ENCODE measurements at regions not wholly inside any gene's neighbourhood (a gene's known extent, or its start where the extent isn't known, plus 50 kb on each side); places are given as distances from the start of the nearest gene placed in this dataset.

- TF ChIP-seq ZNF225 (CRISPR knock-in tag; IDR thresholded peaks at IDR 0.05) (no peak), PHF5A (CRISPR knock-in tag; IDR thresholded peaks at IDR 0.05; ENCODE audit: low read depth, unreplicated experiment) (peak; percentile 87), TOE1 (CRISPR knock-in tag; IDR thresholded peaks at IDR 0.05) (no peak), ZNF12 (CRISPR knock-in tag; IDR thresholded peaks at IDR 0.05) (no peak), ZNF431 (CRISPR knock-in tag; IDR thresholded peaks at IDR 0.05; ENCODE audit: borderline replicate concordance, low read depth) (no peak), NCOA5 (CRISPR knock-in tag; IDR thresholded peaks at IDR 0.05) (no peak), BHLHE40 (IDR thresholded peaks at IDR 0.05; ENCODE audit: low read length) (no peak), ZNF614 (CRISPR knock-in tag; IDR thresholded peaks at IDR 0.05; ENCODE audit: borderline replicate concordance) (0 out of 2 replicates have a peak, but pooled peaks have one; percentile 60), ZNF629 (CRISPR knock-in tag; conservative IDR thresholded peaks at IDR 0.05) (no peak), ZNF784 (CRISPR knock-in tag; IDR thresholded peaks at IDR 0.05; ENCODE audit: borderline replicate concordance) (no peak), SAP130 (CRISPR knock-in tag; IDR thresholded peaks at IDR 0.05; ENCODE audit: low read depth) (peak; percentile 78), ESRRA (CRISPR knock-in tag; IDR thresholded peaks at IDR 0.05; ENCODE audit: low read depth) (no peak), ELF1 (CRISPR knock-in tag; IDR thresholded peaks at IDR 0.05) (no peak), ZNF737 (CRISPR knock-in tag; IDR thresholded peaks at IDR 0.05; ENCODE audit: borderline replicate concordance) (no peak), CHCHD3 (CRISPR knock-in tag; IDR thresholded peaks at IDR 0.05) (no peak), ZNF691 (CRISPR knock-in tag; IDR thresholded peaks at IDR 0.05; ENCODE audit: borderline replicate concordance, low read depth) (no peak), MYNN (CRISPR knock-in tag; IDR thresholded peaks at IDR 0.05; ENCODE audit: low read depth) (no peak), ZNF234 (CRISPR knock-in tag; conservative IDR thresholded peaks at IDR 0.05) (no peak), SP1 (IDR thresholded peaks at IDR 0.05) (no peak), SP1 (CRISPR knock-in tag; IDR thresholded peaks at IDR 0.05) (no peak), MEF2D (CRISPR knock-in tag; IDR thresholded peaks at IDR 0.05) (peak; percentile 68; the same call in 1 of the 2 replicates), TCF7L2 (IDR thresholded peaks at IDR 0.05; ENCODE audit: low read depth, low read length) (no peak), ARNTL (CRISPR knock-in tag; IDR thresholded peaks at IDR 0.05) (0 out of 2 replicates have a peak, but pooled peaks have one; percentile 31), ELK4 (CRISPR knock-in tag; IDR thresholded peaks at IDR 0.05; ENCODE audit: borderline replicate concordance) (no peak)
- TF ChIP-seq, protein P1, sequence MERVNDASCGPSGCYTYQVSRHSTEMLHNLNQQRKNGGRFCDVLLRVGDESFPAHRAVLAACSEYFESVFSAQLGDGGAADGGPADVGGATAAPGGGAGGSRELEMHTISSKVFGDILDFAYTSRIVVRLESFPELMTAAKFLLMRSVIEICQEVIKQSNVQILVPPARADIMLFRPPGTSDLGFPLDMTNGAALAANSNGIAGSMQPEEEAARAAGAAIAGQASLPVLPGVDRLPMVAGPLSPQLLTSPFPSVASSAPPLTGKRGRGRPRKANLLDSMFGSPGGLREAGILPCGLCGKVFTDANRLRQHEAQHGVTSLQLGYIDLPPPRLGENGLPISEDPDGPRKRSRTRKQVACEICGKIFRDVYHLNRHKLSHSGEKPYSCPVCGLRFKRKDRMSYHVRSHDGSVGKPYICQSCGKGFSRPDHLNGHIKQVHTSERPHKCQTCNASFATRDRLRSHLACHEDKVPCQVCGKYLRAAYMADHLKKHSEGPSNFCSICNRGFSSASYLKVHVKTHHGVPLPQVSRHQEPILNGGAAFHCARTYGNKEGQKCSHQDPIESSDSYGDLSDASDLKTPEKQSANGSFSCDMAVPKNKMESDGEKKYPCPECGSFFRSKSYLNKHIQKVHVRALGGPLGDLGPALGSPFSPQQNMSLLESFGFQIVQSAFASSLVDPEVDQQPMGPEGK (CRISPR knock-in tag; IDR thresholded peaks at IDR 0.05): peak; percentile 54
- TF ChIP-seq, protein P2, sequence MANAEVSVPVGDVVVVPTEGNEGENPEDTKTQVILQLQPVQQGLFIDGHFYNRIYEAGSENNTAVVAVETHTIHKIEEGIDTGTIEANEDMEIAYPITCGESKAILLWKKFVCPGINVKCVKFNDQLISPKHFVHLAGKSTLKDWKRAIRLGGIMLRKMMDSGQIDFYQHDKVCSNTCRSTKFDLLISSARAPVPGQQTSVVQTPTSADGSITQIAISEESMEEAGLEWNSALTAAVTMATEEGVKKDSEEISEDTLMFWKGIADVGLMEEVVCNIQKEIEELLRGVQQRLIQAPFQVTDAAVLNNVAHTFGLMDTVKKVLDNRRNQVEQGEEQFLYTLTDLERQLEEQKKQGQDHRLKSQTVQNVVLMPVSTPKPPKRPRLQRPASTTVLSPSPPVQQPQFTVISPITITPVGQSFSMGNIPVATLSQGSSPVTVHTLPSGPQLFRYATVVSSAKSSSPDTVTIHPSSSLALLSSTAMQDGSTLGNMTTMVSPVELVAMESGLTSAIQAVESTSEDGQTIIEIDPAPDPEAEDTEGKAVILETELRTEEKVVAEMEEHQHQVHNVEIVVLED (CRISPR knock-in tag; IDR thresholded peaks at IDR 0.05; ENCODE audit: borderline replicate concordance): no peak
Measured at GRCh38 chr1:56331892-56332567, 247.3 kb downstream of the PLPP3 start (continued).
